ENCODE measurements at regions not wholly inside any gene's neighbourhood (a gene's known extent, or its start where the extent isn't known, plus 50 kb on each side); places are given as distances from the start of the nearest gene placed in this dataset.

DNA sequence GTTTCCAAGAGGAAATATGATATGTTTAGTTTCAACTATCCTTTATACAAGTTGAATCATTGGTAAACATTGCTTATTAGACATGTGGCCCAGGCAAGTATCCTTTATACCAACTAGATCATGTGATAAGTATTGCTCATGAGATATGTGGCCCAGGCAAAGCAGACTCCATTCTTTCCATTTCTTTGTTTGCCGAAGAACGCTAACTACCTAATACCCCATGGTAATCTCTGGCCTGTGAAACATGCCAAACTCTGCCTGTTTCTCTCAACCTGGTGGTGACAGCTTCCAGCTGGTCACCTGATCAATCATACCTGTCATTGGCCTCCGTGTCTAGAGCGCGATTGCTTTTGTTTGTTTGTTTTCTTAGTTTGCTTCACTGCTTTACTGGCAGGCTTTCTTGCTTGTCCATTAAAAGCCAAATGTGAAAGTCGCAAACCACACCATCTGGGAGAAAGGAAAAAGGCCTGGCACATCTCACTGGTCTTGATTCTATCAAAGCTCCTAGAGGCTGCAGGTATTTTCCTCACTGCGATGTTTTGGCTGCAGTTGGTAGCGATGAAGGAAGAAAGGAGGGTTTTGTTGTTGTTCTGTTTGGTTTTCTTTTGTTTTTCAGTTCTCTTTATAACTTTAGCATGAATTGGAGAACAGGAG lies 686.2 kb downstream of the KCNJ2 start:
- in situ Hi-C loops (cut with HindIII; ENCODE audit: low sequenced_read_pairs) = no loop called here

DNA sequence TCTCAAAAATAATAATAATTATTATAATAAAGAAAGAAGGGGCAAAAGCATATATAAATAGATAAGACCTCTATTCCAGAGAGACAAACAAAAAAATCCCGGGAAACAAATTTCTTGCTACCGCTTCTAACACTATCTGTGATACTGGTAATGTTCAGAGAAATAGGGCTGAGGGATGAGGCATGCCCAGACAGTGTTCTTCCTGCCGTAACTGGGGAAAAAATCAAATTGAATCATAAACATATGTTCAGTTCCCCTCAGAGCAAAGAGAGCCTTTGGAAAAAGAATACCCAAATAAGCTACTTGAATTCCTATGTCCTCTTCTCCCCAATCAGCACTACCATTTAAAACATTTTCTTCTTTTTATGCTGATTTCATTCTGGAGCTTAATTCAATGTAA lies 688.0 kb downstream of the KCNJ2 start:
- in situ Hi-C loops (cut with HindIII; ENCODE audit: low sequenced_read_pairs) = no loop called here

DNA sequence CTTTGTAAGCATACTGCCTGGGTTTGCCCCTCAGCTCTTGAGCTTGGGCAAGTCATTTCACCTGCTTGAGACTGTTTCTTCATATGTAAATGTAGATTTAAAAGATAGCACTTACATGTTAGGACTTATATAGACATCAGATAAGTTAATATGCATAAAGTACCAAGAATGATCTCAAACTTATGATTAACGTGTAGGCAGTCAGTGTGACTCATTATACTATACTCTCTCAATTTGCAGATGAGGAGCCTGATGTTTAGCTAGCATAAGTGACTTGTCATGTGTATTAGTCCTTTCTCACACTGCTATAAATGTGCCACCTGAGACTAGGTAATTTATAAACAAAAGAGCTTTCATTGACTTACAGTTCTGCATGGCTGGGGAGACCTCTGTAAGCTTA lies 690.5 kb downstream of the KCNJ2 start:
- in situ Hi-C loops (cut with HindIII; ENCODE audit: low sequenced_read_pairs) = no loop called here

DNA sequence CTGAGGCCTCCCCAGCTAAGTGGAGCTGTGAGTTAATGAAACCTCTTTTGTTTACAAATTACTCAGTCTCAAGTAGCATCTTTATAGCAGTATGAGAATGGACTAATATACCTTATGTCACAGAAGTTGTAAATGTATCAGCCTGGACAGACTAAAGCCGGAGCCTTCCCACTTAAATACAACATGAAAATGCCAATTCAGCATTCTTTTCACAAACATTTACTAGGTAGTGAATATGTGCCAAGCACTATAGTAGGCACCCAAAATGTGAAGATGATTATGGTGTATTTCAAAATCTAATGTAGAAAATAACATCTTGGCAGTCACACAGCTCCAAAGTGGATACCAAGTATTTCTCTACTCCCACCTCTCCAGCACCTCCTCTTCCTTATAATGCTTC lies 693.0 kb downstream of the KCNJ2 start:
- in situ Hi-C loops (cut with HindIII; ENCODE audit: low sequenced_read_pairs) = no loop called here

DNA sequence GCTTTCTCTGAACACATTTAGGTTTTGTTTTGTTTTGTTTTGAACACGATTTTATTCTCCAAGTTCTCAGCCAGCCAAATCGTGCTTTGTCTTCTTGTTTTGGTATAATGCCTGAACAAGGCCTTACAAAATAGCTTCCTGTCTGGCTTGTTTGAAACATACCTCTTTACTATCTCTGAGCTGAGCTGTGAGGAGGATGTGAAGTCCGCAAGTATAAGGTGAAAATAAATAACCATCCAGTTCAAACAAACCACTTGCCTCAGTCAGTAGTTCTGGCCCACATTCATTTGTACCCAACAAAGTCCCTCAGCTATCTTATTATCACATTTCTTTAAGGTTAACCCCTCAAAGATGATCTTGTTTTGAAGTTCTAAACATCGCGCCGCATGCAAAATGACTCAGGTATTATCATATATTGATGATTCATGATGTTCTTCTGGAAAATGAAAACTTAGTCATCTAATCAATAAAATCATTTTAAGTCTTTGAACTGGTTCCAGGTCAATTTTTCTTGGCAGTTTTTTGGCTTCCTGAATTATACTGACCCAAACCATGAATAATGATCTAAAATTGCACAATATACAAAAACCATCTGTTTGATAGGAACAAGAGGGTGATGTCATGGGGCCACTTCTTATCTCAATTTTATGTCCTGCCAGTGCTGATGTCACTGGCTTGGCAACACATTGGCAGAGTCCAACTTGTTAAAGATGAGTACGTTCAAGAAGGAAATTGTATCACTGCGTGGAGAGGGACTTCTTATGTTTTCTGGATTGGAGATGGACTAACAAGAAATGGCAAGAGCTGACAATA lies 694.3 kb downstream of the KCNJ2 start:
- in situ Hi-C loops (cut with HindIII; ENCODE audit: low sequenced_read_pairs) = no loop called here

DNA sequence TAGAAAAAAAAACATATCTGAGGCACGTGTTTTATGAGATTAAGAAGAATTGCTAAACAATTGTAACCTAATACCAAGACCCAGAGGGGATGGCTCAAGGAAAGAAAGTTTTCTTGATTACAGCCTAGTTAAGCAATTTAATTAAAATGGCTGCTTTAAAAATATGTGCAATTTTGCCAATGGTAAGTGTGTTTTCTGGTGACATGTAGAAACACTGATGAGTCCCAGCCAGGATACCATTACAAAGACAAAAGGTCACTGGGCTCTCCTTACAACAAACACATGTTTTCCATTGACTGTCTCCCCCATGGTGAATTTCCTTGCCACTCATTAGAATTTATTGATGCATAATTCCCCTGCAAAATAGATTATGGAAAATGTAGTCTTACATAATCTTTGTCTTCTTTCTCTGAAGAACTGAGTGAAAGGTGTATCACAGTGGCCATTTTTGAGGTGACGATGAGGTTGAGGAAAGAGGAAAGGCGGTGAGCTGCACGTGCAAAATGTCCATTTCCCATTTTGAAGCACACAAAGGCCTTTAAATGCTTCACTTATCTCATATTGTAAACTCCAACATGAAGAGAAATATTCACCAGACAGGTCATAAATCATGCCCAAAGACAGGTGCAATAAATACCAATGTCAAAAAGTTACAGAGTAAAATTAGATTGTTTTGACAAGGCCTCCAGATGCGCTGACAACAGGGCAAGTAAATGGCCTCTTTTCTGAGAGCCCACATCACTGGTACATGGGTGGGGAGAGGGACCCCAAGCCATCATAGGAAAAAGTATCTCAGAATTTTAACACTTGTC lies 696.9 kb downstream of the KCNJ2 start:
- in situ Hi-C loops (cut with HindIII; ENCODE audit: low sequenced_read_pairs) = no loop called here

DNA sequence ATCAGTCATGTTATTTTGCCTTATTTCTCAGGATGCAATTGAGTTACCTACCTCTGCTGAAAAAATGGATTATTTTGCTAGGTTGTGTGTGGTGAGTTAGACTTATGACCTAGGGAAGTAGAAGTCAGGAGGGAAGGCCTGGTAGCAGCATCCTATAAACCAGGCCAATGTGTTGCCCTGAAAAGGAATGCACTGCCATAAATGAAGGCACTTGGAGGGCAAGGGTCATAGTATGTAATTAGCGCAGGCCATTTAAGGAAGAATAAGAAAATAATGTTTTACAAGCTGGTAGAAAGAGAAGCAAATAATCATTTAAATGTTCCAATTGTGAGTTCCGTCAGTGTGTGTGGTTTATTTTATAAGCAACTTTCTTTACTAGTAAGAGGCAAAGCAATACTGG lies 698.8 kb downstream of the KCNJ2 start:
- in situ Hi-C loops (cut with HindIII; ENCODE audit: low sequenced_read_pairs) = no loop called here

- in situ Hi-C loops (cut with HindIII; ENCODE audit: low sequenced_read_pairs) = no loop called here
Measured at GRCh38 chr17:70869402-70870085, 700.2 kb downstream of the KCNJ2 start.

GRCh38 chr17:70871180-70871818 lies 702.0 kb downstream of the KCNJ2 start:
- in situ Hi-C loops (cut with HindIII; ENCODE audit: low sequenced_read_pairs) = no loop called here

- in situ Hi-C loops (cut with HindIII; ENCODE audit: low sequenced_read_pairs) = no loop called here
Measured at GRCh38 chr17:70872103-70872502, 702.8 kb downstream of the KCNJ2 start.

- in situ Hi-C loops (cut with HindIII; ENCODE audit: low sequenced_read_pairs) = no loop called here
Measured at GRCh38 chr17:70875729-70876310, 706.5 kb downstream of the KCNJ2 start.

- in situ Hi-C loops (cut with HindIII; ENCODE audit: low sequenced_read_pairs) = no loop called here
Measured at GRCh38 chr17:70878879-70879278, 709.5 kb downstream of the KCNJ2 start.

DNA sequence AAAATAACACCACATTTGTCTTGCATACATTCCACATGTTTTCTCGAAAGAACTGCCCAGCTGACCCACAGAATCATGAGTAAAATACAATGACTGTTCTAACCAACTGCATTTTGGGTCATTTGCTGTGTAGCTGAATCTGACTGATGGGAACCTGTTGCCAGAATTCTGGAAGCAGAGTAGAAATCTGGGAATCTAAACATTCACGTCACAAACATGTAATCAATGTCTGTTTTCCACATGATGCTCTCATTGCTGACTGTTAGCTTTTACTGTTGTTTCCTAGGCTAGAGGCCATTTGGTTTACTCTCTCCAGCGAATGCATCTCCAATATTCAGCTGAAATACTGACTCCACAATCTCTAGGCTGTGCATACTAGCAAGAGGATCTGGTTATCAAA lies 710.1 kb downstream of the KCNJ2 start:
- in situ Hi-C loops (cut with HindIII; ENCODE audit: low sequenced_read_pairs) = no loop called here

DNA sequence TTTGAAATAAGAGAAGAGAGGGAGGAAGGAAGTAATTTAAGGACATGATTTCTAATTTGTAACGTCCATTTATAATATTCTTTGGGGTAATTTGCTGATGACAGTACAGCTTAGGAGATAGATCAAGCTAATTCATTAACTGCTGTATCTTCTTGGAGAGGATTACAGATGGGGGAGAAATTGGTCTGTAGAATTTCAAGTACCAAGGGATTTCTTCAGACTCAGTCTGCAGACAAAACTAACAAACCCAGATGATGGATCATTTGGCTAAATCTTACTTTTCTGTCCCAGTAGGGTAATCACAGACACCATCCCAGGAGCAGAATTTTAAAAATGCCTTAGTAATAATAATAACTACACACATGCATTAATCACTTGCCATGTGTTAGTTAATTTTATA lies 711.8 kb downstream of the KCNJ2 start:
- in situ Hi-C loops (cut with HindIII; ENCODE audit: low sequenced_read_pairs) = no loop called here

DNA sequence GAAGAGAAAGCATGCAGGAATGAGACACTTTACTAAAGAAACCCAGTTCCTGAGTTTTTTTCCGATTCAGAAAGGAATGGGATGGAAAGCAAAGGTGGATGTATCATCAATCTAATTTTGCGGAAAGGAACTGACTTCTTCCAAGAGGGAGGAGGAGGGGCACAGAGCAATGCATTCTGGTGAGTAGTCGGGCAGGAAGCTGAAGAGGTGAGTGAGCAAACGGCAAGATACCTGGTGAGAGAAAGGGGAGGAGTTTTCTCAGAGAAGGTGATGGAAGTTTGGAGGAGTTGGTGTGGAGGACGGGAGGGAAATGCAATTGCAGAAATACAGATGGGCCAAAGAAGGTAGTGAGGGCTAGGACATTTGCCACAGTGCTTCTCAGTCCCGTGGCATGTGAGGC lies 713.2 kb downstream of the KCNJ2 start:
- in situ Hi-C loops (cut with HindIII; ENCODE audit: low sequenced_read_pairs) = no loop called here

DNA sequence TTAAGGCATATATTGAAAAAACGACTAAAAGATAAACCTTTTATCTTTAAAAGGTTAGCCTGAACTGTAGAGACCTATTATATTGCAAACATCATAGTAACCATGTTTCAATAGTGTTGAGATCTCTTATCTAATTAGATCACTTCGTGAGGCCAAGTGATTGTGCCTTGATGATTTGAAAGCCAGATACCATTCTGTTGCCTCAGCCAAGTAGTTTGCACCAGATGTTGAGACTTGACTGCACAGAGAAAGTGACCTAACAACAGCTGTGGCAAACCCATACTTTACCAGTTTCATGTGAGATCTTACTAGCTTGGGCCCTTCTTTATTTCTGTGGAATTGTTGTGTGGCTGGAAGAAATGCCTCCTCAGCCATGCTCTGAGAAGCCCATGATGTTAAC lies 717.3 kb downstream of the KCNJ2 start:
- in situ Hi-C loops (cut with HindIII; ENCODE audit: low sequenced_read_pairs) = no loop called here

- in situ Hi-C loops (cut with HindIII; ENCODE audit: low sequenced_read_pairs) = no loop called here
Measured at GRCh38 chr17:70888324-70888723, 719.0 kb downstream of the KCNJ2 start.

- in situ Hi-C loops (cut with HindIII; ENCODE audit: low sequenced_read_pairs) = no loop called here
Measured at GRCh38 chr17:70891306-70891705, 722.0 kb downstream of the KCNJ2 start.

- in situ Hi-C loops (cut with HindIII; ENCODE audit: low sequenced_read_pairs) = no loop called here
Measured at GRCh38 chr17:70892527-70892926, 723.2 kb downstream of the KCNJ2 start.

DNA sequence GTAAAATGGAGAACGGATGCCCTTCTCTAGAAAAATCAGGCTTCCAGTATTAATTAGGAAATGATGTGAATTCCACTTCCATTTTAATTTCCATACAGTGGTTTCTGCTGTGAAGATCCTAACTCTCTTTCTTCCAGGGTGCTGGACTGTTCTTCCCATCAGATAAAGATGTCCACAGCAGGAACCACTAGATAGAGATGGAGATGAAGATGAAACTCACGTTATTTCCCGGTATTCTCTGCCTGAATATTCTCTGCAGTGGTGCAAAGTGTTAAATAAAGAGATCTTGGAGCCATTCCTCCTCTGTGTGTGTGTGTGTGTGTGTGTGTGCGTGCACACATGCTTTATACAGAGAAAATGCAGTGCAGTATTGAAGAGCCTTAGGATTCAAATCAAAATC lies 727.5 kb downstream of the KCNJ2 start:
- in situ Hi-C loops (cut with HindIII; ENCODE audit: low sequenced_read_pairs) = no loop called here

All from DLD1 (cell line).